Neuronal stem cell (in vitro differentiated cells): ENCODE measurements at regions not wholly inside any gene's neighbourhood (a gene's known extent, or its start where the extent isn't known, plus 50 kb on each side); places are given as distances from the start of the nearest gene placed in this dataset.
A peak's percentile ranks its signal among the peaks of the same experiment; 100 is the strongest.

Experiments used
- DNase-seq: peaks from one replicate; pipeline ENCODE4 v3.0.0-alpha.2; 2013; ENCODE audit warnings: low spot score
- H2AFZ ChIP-seq: one replicate; pipeline ENCODE4 v1.6.1; 2013; ENCODE audit warnings: mild to moderate bottlenecking, low read length, inconsistent platforms
- H2AK5ac ChIP-seq: 2 replicates; pipeline ENCODE4 v1.6.1; 2013; ENCODE audit warnings: low read depth, mild to moderate bottlenecking, inconsistent platforms, low read length, moderate library complexity, mixed read lengths
- H2BK120ac ChIP-seq: 2 replicates; pipeline ENCODE4 v1.6.1; 2013; ENCODE audit warnings: low read depth, mild to moderate bottlenecking, inconsistent platforms, low read length, moderate library complexity, mixed read lengths
- H2BK12ac ChIP-seq: one replicate; pipeline ENCODE4 v1.6.1; 2013; ENCODE audit warnings: low read length, inconsistent platforms
- H2BK15ac ChIP-seq: 2 replicates; pipeline ENCODE4 v1.6.1; 2013; ENCODE audit warnings: mild to moderate bottlenecking, low read length, inconsistent platforms, mixed read lengths
- H2BK5ac ChIP-seq: one replicate; pipeline ENCODE4 v1.6.1; 2013; ENCODE audit warnings: inconsistent platforms, mild to moderate bottlenecking, low read length, moderate library complexity
- H3K14ac ChIP-seq: one replicate; pipeline ENCODE4 v1.6.1; 2013; ENCODE audit warnings: low read length, inconsistent platforms
- H3K18ac ChIP-seq: 2 replicates; pipeline ENCODE4 v1.6.1; 2013; ENCODE audit warnings: low read length, inconsistent platforms
- H3K23ac ChIP-seq: 2 replicates; pipeline ENCODE4 v1.6.1; 2013; ENCODE audit warnings: low read depth, mild to moderate bottlenecking, mixed read lengths, low read length, inconsistent platforms; ENCODE audit not compliant: poor library complexity
- H3K27ac ChIP-seq: replicated peaks from 3 replicates; pipeline ENCODE4 v1.5.1; 2013; ENCODE audit warnings: low read length, inconsistent platforms
- H3K27me3 ChIP-seq, 3 experiments: 2 replicates each; pipeline ENCODE4 v1.6.1; 2013; ENCODE audit warnings: low read length in 3 of 3, mild to moderate bottlenecking in 2 of 3, inconsistent platforms in 1 of 3, low read depth in 1 of 3, mixed read lengths in 1 of 3, moderate library complexity in 1 of 3; ENCODE audit not compliant: control insufficient read depth in 3 of 3, insufficient read depth in 3 of 3
- H3K36me3 ChIP-seq, 2 donors: replicated peaks in 1 of 2; 2 replicates each; pipeline ENCODE4 v1.6.1; 2013; ENCODE audit warnings: low read length in 2 of 2; ENCODE audit not compliant: control insufficient read depth in 2 of 2, insufficient read depth in 2 of 2
- H3K4ac ChIP-seq: 2 replicates; pipeline ENCODE4 v1.6.1; 2013; ENCODE audit warnings: inconsistent platforms, mild to moderate bottlenecking, low read length, moderate library complexity
- H3K4me1 ChIP-seq, 2 donors: 1 replicate in 1 of 2; 2 replicates in 1 of 2; pipeline ENCODE4 v1.6.1; 2013; ENCODE audit warnings: low read length in 2 of 2, low read depth in 1 of 2; ENCODE audit not compliant: control insufficient read depth in 2 of 2, insufficient read depth in 1 of 2
- H3K4me2 ChIP-seq: one replicate; pipeline ENCODE4 v1.6.1; 2013; ENCODE audit warnings: mild to moderate bottlenecking, low read length, inconsistent platforms; ENCODE audit not compliant: insufficient read depth, poor library complexity, severe bottlenecking
- H3K4me3 ChIP-seq, 2 donors: 2 replicates each; pipeline ENCODE4 v1.5.1; 2013; ENCODE audit warnings: low read length in 2 of 2, mild to moderate bottlenecking in 2 of 2, inconsistent platforms in 1 of 2, moderate library complexity in 1 of 2
- H3K79me1 ChIP-seq: one replicate; pipeline ENCODE4 v1.6.1; 2013; ENCODE audit warnings: low read depth, mild to moderate bottlenecking, inconsistent platforms, low read length, moderate library complexity
- H3K9ac ChIP-seq: one replicate; pipeline ENCODE4 v1.6.1; 2013; ENCODE audit warnings: mild to moderate bottlenecking, low read depth, low read length, inconsistent platforms; ENCODE audit not compliant: poor library complexity
- H3K9me3 ChIP-seq, 2 donors: replicated peaks in 1 of 2; 2 replicates each; pipeline versions ENCODE3 to v1.6.1; 2013; ENCODE audit warnings: low read length in 2 of 2, mild to moderate bottlenecking in 2 of 2, inconsistent platforms in 1 of 2, low read depth in 1 of 2, mixed read lengths in 1 of 2, moderate library complexity in 1 of 2; ENCODE audit not compliant: control insufficient read depth in 2 of 2, insufficient read depth in 1 of 2
- H4K8ac ChIP-seq: one replicate; pipeline ENCODE4 v1.6.1; 2013; ENCODE audit warnings: low read depth, mild to moderate bottlenecking, inconsistent platforms, low read length, moderate library complexity
- H4K91ac ChIP-seq: one replicate; pipeline ENCODE4 v1.6.1; 2013; ENCODE audit warnings: low read length, low read depth, mild to moderate bottlenecking, inconsistent platforms; ENCODE audit not compliant: poor library complexity
- WGBS, 2 donors: extraction: QIAGEN DNeasy Blood & Tissue Kit; methylation state at CpG; one replicate each; pipeline ENCODE4 v1.1.7; 2013; ENCODE audit warnings: missing lambda C conversion rate in 2 of 2, mixed read lengths in 1 of 2; ENCODE audit not compliant: insufficient read length in 2 of 2, insufficient replicate concordance in 1 of 2; ENCODE audit errors: extremely low coverage in 2 of 2; 5-methylcytosine and 5-hydroxymethylcytosine counted together

- no peak overlapping the region for H2BK120ac ChIP-seq
- no peak overlapping the region for H2BK15ac ChIP-seq
- no peak overlapping the region for H4K91ac ChIP-seq
- peak overlapping the region; percentile 32 for H2AFZ ChIP-seq
- H3K4ac ChIP-seq = no peak overlapping the region
- no peak overlapping the region for H3K9ac ChIP-seq
- no peak overlapping the region for H3K18ac ChIP-seq
- no peaks in the 10 kb centered on the region for H3K36me3 ChIP-seq
- H2BK5ac ChIP-seq = no peak overlapping the region
- WGBS, 2 donors = no CpG with 5 or more reads among the region's 3 CpGs
- H3K4me1 ChIP-seq = no peaks in the 10 kb centered on the region
- no peaks in the 10 kb centered on the region for H3K79me1 ChIP-seq
- no peak overlapping the region for H2BK12ac ChIP-seq
- no peaks in the 10 kb centered on the region for H3K27me3 ChIP-seq
- DNase-seq = no peak
- H3K14ac ChIP-seq = no peak overlapping the region
- no peak overlapping the region for H3K4me3 ChIP-seq
- no peak overlapping the region for H3K23ac ChIP-seq
- no peak overlapping the region for H3K27ac ChIP-seq
- H3K9me3 ChIP-seq = no peaks in the 10 kb centered on the region
- H3K4me2 ChIP-seq = no peak overlapping the region
- H4K8ac ChIP-seq = no peak overlapping the region
- H2AK5ac ChIP-seq = no peak overlapping the region
Observed at GRCh38 chr13:76500894-76501293, 385.3 kb downstream of the KCTD12 start.

- Histone ChIP-seq H3K4me2 (no peak overlapping the region), H3K23ac (no peak overlapping the region), H3K79me1 (no peaks in the 10 kb centered on the region), H3K36me3 (no peaks in the 10 kb centered on the region), H3K18ac (no peak overlapping the region), H2BK5ac (no peak overlapping the region), H3K27ac (no peak overlapping the region), H2BK15ac (no peak overlapping the region), H2AK5ac (no peak overlapping the region), H3K4ac (no peak overlapping the region), H2BK12ac (no peak overlapping the region), H4K8ac (no peak overlapping the region), H2BK120ac (no peak overlapping the region), H3K14ac (no peak overlapping the region), H4K91ac (no peak overlapping the region), H3K4me1 (no peaks in the 10 kb centered on the region), H3K9ac (no peak overlapping the region), H3K27me3 (no peaks in the 10 kb centered on the region), H3K9me3 (no peaks in the 10 kb centered on the region), H3K4me3 (no peak overlapping the region), H2AFZ (no peak overlapping the region)
- WGBS, 2 donors = no CpG with 5 or more reads among the region's 1 CpG
- DNase-seq = no peak
Observed at GRCh38 chr13:76499891-76500290, 386.3 kb downstream of the KCTD12 start.

GRCh38 chr13:76489274-76489673 lies 396.9 kb downstream of the KCTD12 start:
- H2AFZ ChIP-seq = no peak overlapping the region

GRCh38 chr13:76481738-76482137 lies 404.5 kb downstream of the KCTD12 start:
- H2BK15ac ChIP-seq = no peak overlapping the region
- no peak overlapping the region for H3K4ac ChIP-seq
- H3K18ac ChIP-seq = no peak overlapping the region
- H3K23ac ChIP-seq = no peak overlapping the region
- no peak overlapping the region for H3K4me3 ChIP-seq
- H4K91ac ChIP-seq = no peak overlapping the region
- no peak overlapping the region for H3K9ac ChIP-seq
- no peak overlapping the region for H4K8ac ChIP-seq
- H3K27me3 ChIP-seq = no peaks in the 10 kb centered on the region
- H3K36me3 ChIP-seq = no peaks in the 10 kb centered on the region
- no peak overlapping the region for H2AK5ac ChIP-seq
- WGBS, 2 donors = no CpG with 5 or more reads among the region's 2 CpGs
- H3K9me3 ChIP-seq = no peaks in the 10 kb centered on the region
- H3K79me1 ChIP-seq = no peaks in the 10 kb centered on the region
- no peak overlapping the region for H3K14ac ChIP-seq
- H3K27ac ChIP-seq = no peak overlapping the region
- H2BK120ac ChIP-seq = no peak overlapping the region
- H2AFZ ChIP-seq = no peak overlapping the region
- DNase-seq = no peak
- no peaks in the 10 kb centered on the region for H3K4me1 ChIP-seq
- no peak overlapping the region for H2BK5ac ChIP-seq
- no peak overlapping the region for H2BK12ac ChIP-seq
- H3K4me2 ChIP-seq = no peak overlapping the region

More at GRCh38 chr13:76489274-76489673, 396.9 kb downstream of the KCTD12 start:
- Histone ChIP-seq H3K9ac (no peak overlapping the region), H2BK5ac (no peak overlapping the region), H3K4me1 (peaks cover 0 to 2% of the 10 kb centered on the region in 2 donors), H3K4me3 (no peak overlapping the region), H3K4me2 (no peak overlapping the region), H2BK120ac (no peak overlapping the region), H3K9me3 (no peaks in the 10 kb centered on the region), H4K8ac (no peak overlapping the region), H2BK12ac (no peak overlapping the region), H3K36me3 (no peaks in the 10 kb centered on the region), H3K4ac (no peak overlapping the region), H3K18ac (no peak overlapping the region), H2AK5ac (no peak overlapping the region), H3K14ac (no peak overlapping the region), H3K27ac (no peak overlapping the region), H3K23ac (no peak overlapping the region), H3K27me3 (no peaks in the 10 kb centered on the region), H4K91ac (no peak overlapping the region), H2BK15ac (no peak overlapping the region), H3K79me1 (no peaks in the 10 kb centered on the region)
- DNase-seq = no peak
- WGBS, 2 donors = no CpG with 5 or more reads among the region's 1 CpG
